Right cardiac atrium (tissue), 5 donors: ENCODE measurements at regions not wholly inside any gene's neighbourhood (a gene's known extent, or its start where the extent isn't known, plus 50 kb on each side); places are given as distances from the start of the nearest gene placed in this dataset.

Source experiments
- ATAC-seq, 2 donors: fragments of 200-7000 bp; cut with Tn5 transposase; one replicate each; pipeline versions ENCODE4 v1.8.0 to v1.9.1; 2020; ENCODE audit warnings: moderate library complexity in 2 of 2, mild to moderate bottlenecking in 1 of 2
- DNase-seq, 3 donors: peaks; one replicate each; pipeline ENCODE4 v3.0.0-alpha.2; 2020
- H3K27ac ChIP-seq: one replicate; pipeline ENCODE4 v1.5.1; 2013; ENCODE audit warnings: mild to moderate bottlenecking, low read length, control low read depth, moderate library complexity
- H3K27me3 ChIP-seq: one replicate; pipeline ENCODE4 v1.6.1; 2013; ENCODE audit not compliant: control insufficient read depth, insufficient read depth
- H3K4me1 ChIP-seq: one replicate; pipeline ENCODE4 v1.6.1; 2013; ENCODE audit warnings: low read length; ENCODE audit not compliant: control insufficient read depth, insufficient read depth
- H3K4me3 ChIP-seq: one replicate; pipeline ENCODE4 v1.5.1; 2013; ENCODE audit warnings: low read length, control low read depth
- H3K9me3 ChIP-seq: one replicate; pipeline ENCODE4 v1.6.1; 2013; ENCODE audit warnings: low read length; ENCODE audit not compliant: control insufficient read depth
- WGBS: extraction: QIAGEN DNeasy Blood & Tissue Kit; methylation state at CpG from one replicate; pipeline ENCODE4 v1.1.7; 2013; 5-methylcytosine and 5-hydroxymethylcytosine counted together
- intact Hi-C, 4 donors: fragments of 100-400 bp; cut with DNase I; formaldehyde crosslinking; loops; one replicate each; pipeline versions ENCODE4 v1.11.0 to v1.14.0; 2022 to 2023
- donor health status: healthy with polysubstance abuse.
- donor health status: DM: no; HTN: yes; CAD: no.
- donor health status: DM: no; HTN: no; CAD: no.
- donor health status: DM: no; HTN: yes; CAD: no; lungs with severe emphysema.
- donor health status: DM: yes; HTN: yes; CAD: no.

- Histone ChIP-seq H3K4me3 (no peak overlapping the region), H3K4me1 (peaks cover 2% of the 10 kb centered on the region), H3K27me3 (no peaks in the 10 kb centered on the region), H3K27ac (no peak overlapping the region), H3K9me3 (no peaks in the 10 kb centered on the region)
- DNase-seq (no peak), ATAC-seq (no peak)
- intact Hi-C loops = no loop called here
- 76% methylated on average over 3 of the region's 3 CpGs for WGBS
Measured at GRCh38 chr3:72279068-72279604, 494.2 kb upstream of the PROK2 start.

GRCh38 chr3:72278349-72279067 lies 493.6 kb upstream of the PROK2 start:
- intact Hi-C loops = no loop called here
- H3K4me1 ChIP-seq = peaks cover 2% of the 10 kb centered on the region
- no peak for DNase-seq
- WGBS = 87% methylated on average over 3 of the region's 3 CpGs
- H3K27me3 ChIP-seq = no peaks in the 10 kb centered on the region
- no peaks in the 10 kb centered on the region for H3K9me3 ChIP-seq
- no peak overlapping the region for H3K4me3 ChIP-seq
- no peak for ATAC-seq
- H3K27ac ChIP-seq = no peak overlapping the region

GRCh38 chr3:72277710-72278109 lies 492.8 kb upstream of the PROK2 start:
- Histone ChIP-seq H3K27me3 (no peaks in the 10 kb centered on the region), H3K4me1 (peaks cover 2% of the 10 kb centered on the region), H3K4me3 (no peak overlapping the region), H3K9me3 (no peaks in the 10 kb centered on the region), H3K27ac (no peak overlapping the region)
- intact Hi-C loops = no loop called here
- WGBS = 97% methylated on average over 4 of the region's 4 CpGs
- DNase-seq (no peak), ATAC-seq (no peak)

- DNase-seq (no peak), ATAC-seq (no peak)
- H3K27me3 ChIP-seq = no peaks in the 10 kb centered on the region
- H3K27ac ChIP-seq = no peak overlapping the region
- H3K4me1 ChIP-seq = peaks cover 2% of the 10 kb centered on the region
- H3K4me3 ChIP-seq = no peak overlapping the region
- intact Hi-C loops = no loop called here
- WGBS = 66% methylated on average over 3 of the region's 3 CpGs
- no peaks in the 10 kb centered on the region for H3K9me3 ChIP-seq
Measured at GRCh38 chr3:72276806-72277205, 491.9 kb upstream of the PROK2 start.

GRCh38 chr3:72275331-72275751 lies 490.4 kb upstream of the PROK2 start:
- intact Hi-C loops = no loop called here
- no peak for ATAC-seq
- Histone ChIP-seq H3K4me1 (peaks cover 7% of the 10 kb centered on the region), H3K4me3 (no peak overlapping the region), H3K27ac (no peak overlapping the region), H3K27me3 (no peaks in the 10 kb centered on the region), H3K9me3 (no peaks in the 10 kb centered on the region)
- DNase-seq = no peak
- 47% methylated on average over 7 of the region's 7 CpGs for WGBS

- DNase-seq (peak; percentile 56 to 76 (median 73)), ATAC-seq (peak; percentile 32 to 60)
- Histone ChIP-seq H3K27me3 (no peaks in the 10 kb centered on the region), H3K9me3 (no peaks in the 10 kb centered on the region), H3K4me3 (no peak overlapping the region), H3K27ac (peak overlapping the region; percentile 21), H3K4me1 (peaks cover 6% of the 10 kb centered on the region)
- 20% methylated on average over 12 of the region's 12 CpGs for WGBS
- intact Hi-C loops = no loop called here
Measured at GRCh38 chr3:72274493-72275330, 489.8 kb upstream of the PROK2 start.

GRCh38 chr3:72273615-72274014 lies 488.7 kb upstream of the PROK2 start:
- intact Hi-C loops = no loop called here
- H3K27ac ChIP-seq = no peak overlapping the region

GRCh38 chr3:72272356-72272755 lies 487.4 kb upstream of the PROK2 start:
- H3K27me3 ChIP-seq = no peaks in the 10 kb centered on the region
- no peak for DNase-seq
- peaks cover 6% of the 10 kb centered on the region for H3K4me1 ChIP-seq
- 81% methylated on average over 6 of the region's 6 CpGs for WGBS
- no peak overlapping the region for H3K27ac ChIP-seq
- no peak overlapping the region for H3K4me3 ChIP-seq
- intact Hi-C loops = no loop called here
- no peaks in the 10 kb centered on the region for H3K9me3 ChIP-seq
- ATAC-seq = no peak

More at GRCh38 chr3:72273615-72274014, 488.7 kb upstream of the PROK2 start:
- Histone ChIP-seq H3K4me3 (no peak overlapping the region), H3K27me3 (no peaks in the 10 kb centered on the region), H3K9me3 (no peaks in the 10 kb centered on the region), H3K4me1 (peaks cover 6% of the 10 kb centered on the region)
- no peak for ATAC-seq
- no peak for DNase-seq
- 75% methylated on average over 6 of the region's 6 CpGs for WGBS

- 87% methylated on average over 2 of the region's 2 CpGs for WGBS
- no peak for DNase-seq
- H3K9me3 ChIP-seq = no peaks in the 10 kb centered on the region
- intact Hi-C loops = no loop called here
- no peaks in the 10 kb centered on the region for H3K27me3 ChIP-seq
- H3K27ac ChIP-seq = no peak overlapping the region
- peaks cover 6% of the 10 kb centered on the region for H3K4me1 ChIP-seq
- no peak overlapping the region for H3K4me3 ChIP-seq
- ATAC-seq = no peak
Measured at GRCh38 chr3:72271923-72272322, 487.0 kb upstream of the PROK2 start.

- Histone ChIP-seq H3K4me3 (no peak overlapping the region), H3K27me3 (no peaks in the 10 kb centered on the region), H3K9me3 (no peaks in the 10 kb centered on the region), H3K4me1 (peaks cover 6% of the 10 kb centered on the region), H3K27ac (no peak overlapping the region)
- intact Hi-C loops = no loop called here
- 54% methylated on average over 6 of the region's 6 CpGs for WGBS
- DNase-seq (peak; percentile 55 to 73 (median 68)), ATAC-seq (peak; percentile 48 to 62)
Measured at GRCh38 chr3:72271216-72271615, 486.3 kb upstream of the PROK2 start.

- no peaks in the 10 kb centered on the region for H3K27me3 ChIP-seq
- H3K4me3 ChIP-seq = no peak overlapping the region
- no peak overlapping the region for H3K27ac ChIP-seq
- WGBS = 89% methylated on average over 5 of the region's 5 CpGs
- peaks cover 6% of the 10 kb centered on the region for H3K4me1 ChIP-seq
- ATAC-seq (no peak), DNase-seq (no peak)
- intact Hi-C loops = no loop called here
- no peaks in the 10 kb centered on the region for H3K9me3 ChIP-seq
Measured at GRCh38 chr3:72270730-72271129, 485.8 kb upstream of the PROK2 start.
